Neural progenitor cell (in vitro differentiated cells): ENCODE measurements at regions not wholly inside any gene's neighbourhood (a gene's known extent, or its start where the extent isn't known, plus 50 kb on each side); places are given as distances from the start of the nearest gene placed in this dataset.

Experiments used
- CTCF ChIP-seq: fragments of 200-600 bp; sonication (generic); IDR thresholded peaks from 2 replicates; pipeline ENCODE4 v1.5.1; 2017; ENCODE audit warnings: antibody characterized with exemption, mild to moderate bottlenecking
- EZH2phosphoT487 ChIP-seq: fragments of 200-600 bp; sonication (generic); IDR thresholded peaks from 2 replicates; pipeline ENCODE4 v1.6.1; 2017; ENCODE audit warnings: antibody characterized with exemption

- no peak for TF ChIP-seq CTCF
- no peak for TF ChIP-seq EZH2phosphoT487
Observed at GRCh38 chr7:81331061-81332018, 412.5 kb upstream of the SEMA3C start.
